ENCODE measurements at regions not wholly inside any gene's neighbourhood (a gene's known extent, or its start where the extent isn't known, plus 50 kb on each side); places are given as distances from the start of the nearest gene placed in this dataset.

DNA sequence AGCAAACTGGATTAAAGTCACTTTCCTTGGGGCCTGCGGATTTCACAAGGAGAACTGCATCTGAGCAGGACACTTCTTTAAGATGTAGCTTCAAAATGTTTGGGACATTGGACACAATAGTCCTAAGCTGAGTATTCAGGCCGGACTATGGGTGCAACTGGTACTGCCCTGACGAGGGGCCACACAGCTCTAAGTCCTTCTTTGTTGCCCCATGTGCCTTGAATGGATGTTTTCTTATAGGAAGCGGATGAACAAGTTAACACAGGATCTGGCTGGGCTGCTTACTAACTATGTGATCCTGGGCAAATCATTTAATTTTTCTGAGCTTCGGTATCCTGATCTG, 147.8 kb upstream of the KLF14 start:
- POLR2A ChIA-PET, result interaction anchor here (0.6 to 10.5 kb wide), 15 partner anchors 9 to 159 kb away, joined by 3 to 263 read pairs (median 4); no protein-coding TSS in a partner anchor
- Mint-ChIP-seq H3K4me3 (ENCODE audit: unreplicated experiment) (no peak overlapping the region), H3K4me1 (ENCODE audit: insufficient read depth, unreplicated experiment) (peaks cover 51% of the 10 kb centered on the region), H3K36me3 (ENCODE audit: insufficient read depth, unreplicated experiment) (peaks cover 96% of the 10 kb centered on the region), H3K27me3 (ENCODE audit: insufficient read depth, unreplicated experiment) (no peaks in the 10 kb centered on the region), H3K9me3 (ENCODE audit: unreplicated experiment) (no peaks in the 10 kb centered on the region), H3K27ac (ENCODE audit: low read depth, unreplicated experiment) (peak overlapping the region; percentile 67)
- DNase-seq (ENCODE audit: unreplicated experiment), result no peak
- TF ChIP-seq, protein P1, sequence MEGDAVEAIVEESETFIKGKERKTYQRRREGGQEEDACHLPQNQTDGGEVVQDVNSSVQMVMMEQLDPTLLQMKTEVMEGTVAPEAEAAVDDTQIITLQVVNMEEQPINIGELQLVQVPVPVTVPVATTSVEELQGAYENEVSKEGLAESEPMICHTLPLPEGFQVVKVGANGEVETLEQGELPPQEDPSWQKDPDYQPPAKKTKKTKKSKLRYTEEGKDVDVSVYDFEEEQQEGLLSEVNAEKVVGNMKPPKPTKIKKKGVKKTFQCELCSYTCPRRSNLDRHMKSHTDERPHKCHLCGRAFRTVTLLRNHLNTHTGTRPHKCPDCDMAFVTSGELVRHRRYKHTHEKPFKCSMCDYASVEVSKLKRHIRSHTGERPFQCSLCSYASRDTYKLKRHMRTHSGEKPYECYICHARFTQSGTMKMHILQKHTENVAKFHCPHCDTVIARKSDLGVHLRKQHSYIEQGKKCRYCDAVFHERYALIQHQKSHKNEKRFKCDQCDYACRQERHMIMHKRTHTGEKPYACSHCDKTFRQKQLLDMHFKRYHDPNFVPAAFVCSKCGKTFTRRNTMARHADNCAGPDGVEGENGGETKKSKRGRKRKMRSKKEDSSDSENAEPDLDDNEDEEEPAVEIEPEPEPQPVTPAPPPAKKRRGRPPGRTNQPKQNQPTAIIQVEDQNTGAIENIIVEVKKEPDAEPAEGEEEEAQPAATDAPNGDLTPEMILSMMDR (IDR thresholded peaks at IDR 0.05; ENCODE audit: unreplicated experiment), result no peak
- intact Hi-C loops (cut with micrococcal nuclease), result no loop called here
- CTCF ChIA-PET, result interaction anchor here (0.7 to 8.2 kb wide), 7 partner anchors 8 to 158 kb away, joined by 3 to 87 read pairs (median 3); no protein-coding TSS in a partner anchor
- BruUV-seq (replicated peaks), result no TSS peak

DNA sequence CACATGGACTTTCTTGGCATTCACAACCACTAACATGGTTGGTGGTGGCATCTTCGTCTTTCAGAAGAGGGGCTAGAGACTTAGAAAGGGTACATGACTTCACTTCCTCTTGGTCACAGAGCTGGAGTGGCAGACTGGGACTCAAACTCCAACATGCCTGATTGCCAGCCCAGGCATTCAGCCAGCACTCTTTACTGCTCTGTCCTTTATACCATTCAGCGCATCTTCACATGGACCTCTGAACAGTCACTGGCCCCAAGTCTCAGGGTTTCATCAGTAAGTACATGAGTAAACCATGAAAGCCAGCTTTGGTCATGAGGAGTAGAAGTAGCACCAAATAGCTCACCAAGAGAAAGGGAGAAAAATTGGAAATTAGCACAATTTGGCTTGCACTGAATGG, 148.4 kb upstream of the KLF14 start:
- H3K4me1 Mint-ChIP-seq (ENCODE audit: insufficient read depth, unreplicated experiment), result peaks cover 57% of the 10 kb centered on the region

DNA sequence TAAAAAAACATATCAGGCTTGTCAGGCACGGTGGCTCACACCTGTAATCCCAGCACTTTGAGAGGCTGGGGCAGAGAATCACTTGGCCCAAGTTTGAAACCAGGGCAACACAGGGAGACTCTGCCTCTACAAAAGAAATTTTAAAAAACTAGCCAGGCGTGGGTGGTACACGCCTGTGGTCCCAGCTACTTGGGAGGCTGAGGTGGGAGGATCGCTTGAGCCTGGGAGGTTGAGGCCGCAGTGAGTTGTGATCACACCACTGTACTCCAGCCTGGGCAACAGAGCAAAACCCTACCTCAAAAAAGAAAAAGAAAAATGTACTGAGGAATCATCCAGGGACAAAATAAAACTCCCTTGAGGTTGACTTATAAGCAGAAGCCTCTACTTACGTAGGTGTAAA, 149.9 kb upstream of the KLF14 start:
- Mint-ChIP-seq H3K4me1 (ENCODE audit: insufficient read depth, unreplicated experiment) (peaks cover 65% of the 10 kb centered on the region), H3K4me3 (ENCODE audit: unreplicated experiment) (no peak overlapping the region), H3K9me3 (ENCODE audit: unreplicated experiment) (no peaks in the 10 kb centered on the region), H3K27me3 (ENCODE audit: insufficient read depth, unreplicated experiment) (no peaks in the 10 kb centered on the region), H3K36me3 (ENCODE audit: insufficient read depth, unreplicated experiment) (peaks cover 96% of the 10 kb centered on the region), H3K27ac (ENCODE audit: low read depth, unreplicated experiment) (peak overlapping the region; percentile 95)
- TF ChIP-seq, protein P1 (IDR thresholded peaks at IDR 0.05; ENCODE audit: unreplicated experiment), result no peak
- BruUV-seq (replicated peaks), result no TSS peak
- DNase-seq (ENCODE audit: unreplicated experiment), result no peak
- CTCF ChIA-PET, result interaction anchor here (0.6 to 8.2 kb wide), 5 partner anchors 9 to 156 kb away, joined by 3 to 87 read pairs (median 9); no protein-coding TSS in a partner anchor
- POLR2A ChIA-PET, result interaction anchor here (0.6 to 10.5 kb wide), 7 partner anchors 11 to 305 kb away, joined by 4 to 263 read pairs (median 6); no protein-coding TSS in a partner anchor
- intact Hi-C loops (cut with micrococcal nuclease), result no loop called here

More for the DNA sequence above, 148.4 kb upstream of the KLF14 start:
- no TSS peak for BruUV-seq (replicated peaks)
- Mint-ChIP-seq H3K36me3 (ENCODE audit: insufficient read depth, unreplicated experiment) (peaks cover 96% of the 10 kb centered on the region), H3K27ac (ENCODE audit: low read depth, unreplicated experiment) (peak overlapping the region; percentile 67), H3K27me3 (ENCODE audit: insufficient read depth, unreplicated experiment) (no peaks in the 10 kb centered on the region), H3K4me3 (ENCODE audit: unreplicated experiment) (no peak overlapping the region), H3K9me3 (ENCODE audit: unreplicated experiment) (no peaks in the 10 kb centered on the region)
- intact Hi-C loops (cut with micrococcal nuclease), result no loop called here
- TF ChIP-seq, protein P1 (IDR thresholded peaks at IDR 0.05; ENCODE audit: unreplicated experiment), result no peak
- POLR2A ChIA-PET, result interaction anchor here (0.6 to 10.5 kb wide), 10 partner anchors 9 to 142 kb away, joined by 3 to 263 read pairs (median 4); no protein-coding TSS in a partner anchor
- DNase-seq (ENCODE audit: unreplicated experiment), result no peak
- CTCF ChIA-PET, result interaction anchor here (0.6 to 8.2 kb wide), 6 partner anchors 9 to 225 kb away, joined by 3 to 87 read pairs (median 3); no protein-coding TSS in a partner anchor

DNA sequence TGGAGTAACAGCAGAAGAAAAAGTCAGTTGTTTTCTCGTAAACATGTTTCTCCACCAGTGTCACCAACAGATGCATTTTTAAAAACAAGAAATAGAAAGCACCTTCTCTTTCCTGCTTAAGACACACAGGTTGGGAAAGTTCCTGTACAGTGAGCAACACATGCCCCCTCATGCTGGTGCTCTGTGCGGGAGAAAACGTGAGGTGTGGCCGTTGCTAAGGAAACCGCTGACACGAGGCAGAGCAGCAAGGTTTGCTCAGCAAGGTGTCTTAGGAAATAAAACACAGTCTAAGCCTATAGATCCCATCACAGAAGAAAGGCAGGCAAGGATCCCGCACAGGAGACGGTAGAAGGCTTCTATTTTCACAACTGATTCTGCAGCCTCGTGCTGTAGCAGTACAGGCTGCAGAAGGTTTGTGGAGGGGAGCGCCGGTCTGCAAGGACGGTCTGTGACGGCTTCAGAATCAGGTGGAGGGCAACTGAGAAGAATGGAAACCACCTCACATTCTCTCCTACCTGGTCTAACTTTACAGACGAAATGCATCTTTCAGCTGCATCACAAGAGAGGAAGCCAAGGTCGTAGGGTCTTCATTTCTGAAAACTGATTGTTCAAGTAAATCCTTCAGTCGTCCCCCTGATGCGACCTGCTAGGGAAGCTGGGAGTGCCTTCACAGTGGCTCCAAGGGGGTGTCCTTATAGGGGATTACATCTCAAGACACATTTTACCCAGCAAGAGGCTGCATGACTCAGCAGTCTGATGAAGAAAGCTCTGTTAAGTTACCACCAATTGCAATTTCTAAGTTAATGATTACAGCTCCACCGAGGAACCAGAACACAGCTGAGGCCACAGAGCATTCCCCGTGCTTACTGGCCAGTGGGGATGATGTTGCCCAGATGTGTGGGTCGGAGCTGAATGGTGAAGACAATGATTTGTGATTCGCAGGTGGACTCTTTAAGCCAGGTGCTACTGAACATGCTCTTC, 150.7 kb upstream of the KLF14 start:
- DNase-seq (ENCODE audit: unreplicated experiment), result peak; percentile 64
- BruUV-seq (replicated peaks), result no TSS peak
- peak overlapping the region; percentile 95 for H3K27ac Mint-ChIP-seq (ENCODE audit: low read depth, unreplicated experiment)
- H3K27me3 Mint-ChIP-seq (ENCODE audit: insufficient read depth, unreplicated experiment), result no peaks in the 10 kb centered on the region
- H3K36me3 Mint-ChIP-seq (ENCODE audit: insufficient read depth, unreplicated experiment), result peaks cover 96% of the 10 kb centered on the region
- no peaks in the 10 kb centered on the region for H3K9me3 Mint-ChIP-seq (ENCODE audit: unreplicated experiment)
- H3K4me1 Mint-ChIP-seq (ENCODE audit: insufficient read depth, unreplicated experiment), result peaks cover 63% of the 10 kb centered on the region
- CTCF ChIA-PET, result interaction anchor here (0.7 to 8.2 kb wide), 10 partner anchors 10 to 1695 kb away, joined by 3 to 87 read pairs (median 4); no protein-coding TSS in a partner anchor
- intact Hi-C loops (cut with micrococcal nuclease), result no loop called here
- TF ChIP-seq, protein P1 (IDR thresholded peaks at IDR 0.05; ENCODE audit: unreplicated experiment), result no peak
- POLR2A ChIA-PET, result interaction anchor here (0.5 to 10.5 kb wide), 16 partner anchors 10 to 305 kb away, joined by 3 to 263 read pairs (median 6); no protein-coding TSS in a partner anchor
- H3K4me3 Mint-ChIP-seq (ENCODE audit: unreplicated experiment), result peak overlapping the region; percentile 32
